Activated naive CD4-positive, alpha-beta T cell treated with anti-CD3 and anti-CD28 coated beads, Interleukin-2, amount 50 U/mL, for 72 hours (primary cell): ENCODE measurements at regions not wholly inside any gene's neighbourhood (a gene's known extent, or its start where the extent isn't known, plus 50 kb on each side); places are given as distances from the start of the nearest gene placed in this dataset.

Source experiments
- ATAC-seq, 2 donors: fragments of 150-1000 bp; cut with Tn5 transposase; 2 replicates each; pipeline ENCODE4 v1.10.0; 2021; ENCODE audit warnings: mild to moderate bottlenecking in 2 of 2, moderate library complexity in 2 of 2
- DNase-seq, 2 donors: peaks; one replicate each; pipeline ENCODE4 v3.0.0; 2021 to 2022; ENCODE audit warnings: low spot score in 2 of 2
- H3K27ac Mint-ChIP-seq, 2 donors: one replicate each; pipeline ENCODE4 v1.8.0; 2022; ENCODE audit warnings: mild to moderate bottlenecking in 2 of 2, mixed read lengths in 2 of 2
- H3K36me3 Mint-ChIP-seq, 2 donors: one replicate each; pipeline ENCODE4 v1.8.0; 2022; ENCODE audit warnings: mixed read lengths in 2 of 2
- H3K9me3 Mint-ChIP-seq, 2 donors: one replicate each; pipeline ENCODE4 v1.8.0; 2022; ENCODE audit warnings: mixed read lengths in 2 of 2

GRCh38 chr22:47686594-47687345 is 924.3 kb downstream of the TBC1D22A start:
- no peak for ATAC-seq
- Mint-ChIP-seq H3K36me3 (peaks cover 7% of the 10 kb centered on the region in 2 donors), H3K9me3 (peaks cover 13 to 20% of the 10 kb centered on the region in 2 donors), H3K27ac (no peak overlapping the region)
- DNase-seq = no peak

DNA sequence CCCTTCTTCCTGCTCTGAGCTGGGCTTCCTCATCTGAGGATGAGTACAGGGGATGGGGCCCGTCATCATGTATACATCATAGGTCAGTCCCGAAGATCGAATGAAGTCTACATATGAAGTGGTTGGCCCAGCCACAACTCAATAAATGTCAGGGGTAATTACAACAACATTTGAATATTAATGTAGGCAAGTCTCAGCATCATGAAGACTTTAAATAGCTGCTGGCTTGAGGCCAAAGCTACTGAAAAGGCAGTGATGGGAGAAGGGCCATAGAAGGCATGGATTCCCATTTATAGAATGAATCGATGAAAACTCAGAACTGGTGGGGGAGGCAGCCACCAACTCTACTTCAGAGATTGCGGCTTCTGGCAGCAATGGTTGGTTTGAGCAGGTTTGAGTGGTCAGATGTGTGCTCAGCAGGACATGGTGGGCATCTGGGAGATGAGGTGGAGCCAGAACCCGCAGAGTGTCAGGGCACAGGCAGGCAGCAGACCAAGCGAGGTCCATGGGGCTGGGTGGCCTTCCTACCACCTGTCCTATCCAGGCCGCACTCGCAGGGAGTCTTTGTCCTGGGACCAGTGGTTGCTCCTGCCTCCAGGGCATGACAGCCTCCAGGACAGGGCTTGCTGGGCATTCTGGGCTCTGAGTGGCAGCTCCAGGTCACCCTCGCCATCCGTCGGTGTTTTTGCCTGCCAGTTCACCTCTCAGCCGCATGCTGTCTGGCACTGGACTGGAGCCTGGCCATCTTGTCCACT is 919.1 kb downstream of the TBC1D22A start:
- Mint-ChIP-seq H3K9me3 (peaks cover 24 to 29% of the 10 kb centered on the region in 2 donors), H3K27ac (no peak overlapping the region), H3K36me3 (peaks cover 7% of the 10 kb centered on the region in 2 donors)
- no peak for ATAC-seq
- DNase-seq = no peak

- Mint-ChIP-seq H3K36me3 (peaks cover under 1 to 3% of the 10 kb centered on the region in 2 donors), H3K9me3 (peaks cover 8 to 20% of the 10 kb centered on the region in 2 donors), H3K27ac (no peak overlapping the region)
- no peak for ATAC-seq
- no peak for DNase-seq
These were observed 916.3 kb downstream of the TBC1D22A start for GRCh38 chr22:47678636-47679287.

DNA sequence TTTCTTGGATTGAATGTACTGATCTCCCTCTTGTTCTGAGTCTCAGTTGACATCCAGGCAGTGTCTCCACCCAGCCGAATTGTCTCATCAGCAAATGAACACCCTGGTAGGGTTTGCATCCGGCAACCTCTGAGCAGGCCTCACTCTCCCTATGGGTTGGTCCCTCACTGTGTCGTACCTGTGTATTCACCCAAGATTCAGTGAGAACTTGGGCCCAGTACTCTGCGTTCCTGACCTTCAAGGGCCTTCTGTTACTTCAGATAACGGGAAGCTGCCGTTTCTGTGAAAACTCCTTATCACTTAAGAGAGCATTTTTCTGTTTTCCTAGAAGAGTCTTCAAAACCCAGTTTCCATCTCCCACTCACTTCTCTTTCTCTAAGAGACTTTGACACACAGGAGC is 915.6 kb downstream of the TBC1D22A start:
- no peak for DNase-seq
- ATAC-seq = no peak
- Mint-ChIP-seq H3K9me3 (peaks cover 4 to 16% of the 10 kb centered on the region in 2 donors), H3K36me3 (no peaks in the 10 kb centered on the region), H3K27ac (no peak overlapping the region)

- no peaks in the 10 kb centered on the region for H3K36me3 Mint-ChIP-seq
- H3K9me3 Mint-ChIP-seq = peaks cover 4 to 16% of the 10 kb centered on the region in 2 donors
- no peak for ATAC-seq
- no peak for DNase-seq
- H3K27ac Mint-ChIP-seq = no peak overlapping the region
These were observed 914.2 kb downstream of the TBC1D22A start for GRCh38 chr22:47676685-47677084.

DNA sequence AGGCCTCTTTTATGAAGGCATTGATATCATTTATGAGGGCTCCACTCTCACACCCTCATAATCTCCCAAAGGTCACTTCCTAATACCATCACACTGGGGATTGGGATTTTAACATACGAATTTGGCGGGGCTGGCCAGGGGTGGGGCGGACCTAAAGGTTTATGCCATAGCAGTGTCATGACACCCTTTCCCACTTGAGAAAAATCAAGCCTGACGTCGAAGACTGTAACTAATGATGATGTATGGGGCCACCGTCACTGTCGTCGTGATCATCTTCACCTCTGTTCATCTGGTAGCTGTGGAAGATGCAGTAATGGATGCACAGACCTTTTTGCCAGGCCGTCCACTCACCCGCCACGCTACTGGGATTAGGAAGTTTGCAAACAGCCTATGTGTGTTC is 912.1 kb downstream of the TBC1D22A start:
- Mint-ChIP-seq H3K27ac (no peak overlapping the region), H3K9me3 (peaks cover 6 to 9% of the 10 kb centered on the region in 2 donors), H3K36me3 (no peaks in the 10 kb centered on the region)
- ATAC-seq (no peak), DNase-seq (no peak)

DNA sequence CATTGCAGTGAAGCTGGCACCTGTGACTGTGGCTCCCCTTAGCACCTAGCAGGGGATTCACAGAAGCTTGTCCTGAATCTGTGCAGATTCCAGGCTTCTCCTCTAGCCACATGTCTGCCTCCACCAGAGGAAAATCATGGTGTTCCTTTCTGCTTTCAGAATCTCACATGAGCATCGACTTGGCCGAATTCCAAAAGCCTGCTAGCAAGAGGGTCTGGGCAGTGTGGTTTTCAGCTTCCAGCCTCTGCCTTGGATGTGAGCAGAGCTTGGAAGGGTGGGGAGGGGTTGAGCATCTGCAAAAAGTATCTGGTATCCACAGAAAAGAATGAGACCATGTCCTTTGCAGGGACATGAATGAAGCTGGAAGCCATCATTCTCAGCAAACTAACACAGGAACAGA is 911.1 kb downstream of the TBC1D22A start:
- DNase-seq = no peak
- peaks cover 4 to 5% of the 10 kb centered on the region in 2 donors for H3K9me3 Mint-ChIP-seq
- H3K27ac Mint-ChIP-seq = no peak overlapping the region
- H3K36me3 Mint-ChIP-seq = no peaks in the 10 kb centered on the region
- ATAC-seq = no peak

GRCh38 chr22:47672526-47672925 is 910.1 kb downstream of the TBC1D22A start:
- DNase-seq (no peak), ATAC-seq (no peak)
- no peaks in the 10 kb centered on the region for H3K36me3 Mint-ChIP-seq
- H3K27ac Mint-ChIP-seq = no peak overlapping the region
- H3K9me3 Mint-ChIP-seq = peaks cover 4 to 5% of the 10 kb centered on the region in 2 donors

DNA sequence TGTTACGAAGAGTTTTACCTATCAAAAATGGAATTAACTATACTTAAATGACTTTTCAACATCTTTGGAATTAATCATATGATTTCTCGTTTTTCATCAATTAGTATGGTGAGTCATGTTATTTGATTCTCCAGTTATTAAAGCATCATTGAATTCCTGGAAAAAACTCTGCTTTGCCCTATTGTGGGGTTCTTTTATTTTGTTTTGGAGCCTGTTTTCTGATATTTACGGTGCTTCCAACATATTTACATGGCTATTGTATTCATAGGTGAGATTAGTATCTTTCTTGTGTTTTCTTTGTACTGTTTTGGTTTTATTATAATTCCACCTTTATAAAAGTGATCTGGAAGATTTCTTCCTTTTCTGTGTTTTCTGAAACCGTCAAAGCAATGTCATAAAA is 902.7 kb downstream of the TBC1D22A start:
- H3K36me3 Mint-ChIP-seq = peaks cover 0 to 4% of the 10 kb centered on the region in 2 donors
- DNase-seq = no peak

GRCh38 chr22:47663615-47664605 is 901.5 kb downstream of the TBC1D22A start:
- H3K27ac Mint-ChIP-seq = no peak overlapping the region
- peaks cover 0 to 4% of the 10 kb centered on the region in 2 donors for H3K36me3 Mint-ChIP-seq
- ATAC-seq (no peak), DNase-seq (no peak)
- peaks cover 8 to 12% of the 10 kb centered on the region in 2 donors for H3K9me3 Mint-ChIP-seq

More for the DNA sequence above, 902.7 kb downstream of the TBC1D22A start:
- Mint-ChIP-seq H3K9me3 (peaks cover 11 to 13% of the 10 kb centered on the region in 2 donors), H3K27ac (no peak overlapping the region)
- no peak for ATAC-seq

GRCh38 chr22:47659467-47660223 is 897.2 kb downstream of the TBC1D22A start:
- ATAC-seq = no peak
- Mint-ChIP-seq H3K27ac (no peak overlapping the region), H3K9me3 (peaks cover 8 to 12% of the 10 kb centered on the region in 2 donors), H3K36me3 (peaks cover 0 to 4% of the 10 kb centered on the region in 2 donors)
- no peak for DNase-seq

GRCh38 chr22:47658182-47658581 is 895.7 kb downstream of the TBC1D22A start:
- H3K36me3 Mint-ChIP-seq = no peaks in the 10 kb centered on the region
- H3K9me3 Mint-ChIP-seq = peaks cover 5 to 13% of the 10 kb centered on the region in 2 donors
- DNase-seq (no peak), ATAC-seq (no peak)
- H3K27ac Mint-ChIP-seq = no peak overlapping the region

- Mint-ChIP-seq H3K9me3 (peaks cover 5 to 21% of the 10 kb centered on the region in 2 donors), H3K27ac (no peak overlapping the region), H3K36me3 (peaks cover 0 to 5% of the 10 kb centered on the region in 2 donors)
- no peak for ATAC-seq
- no peak for DNase-seq
These were observed 894.8 kb downstream of the TBC1D22A start for GRCh38 chr22:47657224-47657623.

DNA sequence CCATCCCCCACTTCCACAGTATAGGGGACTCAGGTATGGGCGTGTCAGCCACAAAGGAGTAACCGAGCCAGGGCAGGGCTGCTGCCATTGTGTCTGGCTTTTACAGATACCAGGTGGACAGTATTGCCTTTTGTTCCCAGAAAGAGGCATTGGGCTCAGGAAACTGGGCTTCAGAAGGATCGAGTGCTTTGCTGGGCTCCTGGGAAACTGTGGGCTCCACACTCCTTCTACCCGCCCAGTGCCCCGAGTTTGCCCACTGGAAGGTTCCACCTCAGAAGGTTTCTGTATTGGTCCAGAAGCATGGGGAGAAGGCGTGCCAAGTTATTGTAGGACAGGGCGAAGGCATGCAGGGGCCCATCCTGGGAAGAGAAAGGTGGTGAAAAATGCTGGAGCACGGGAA is 894.4 kb downstream of the TBC1D22A start:
- ATAC-seq (no peak), DNase-seq (no peak)
- peaks cover 0 to 5% of the 10 kb centered on the region in 2 donors for H3K36me3 Mint-ChIP-seq
- H3K27ac Mint-ChIP-seq = no peak overlapping the region
- H3K9me3 Mint-ChIP-seq = peaks cover 5 to 21% of the 10 kb centered on the region in 2 donors

- Mint-ChIP-seq H3K9me3 (peaks cover 5 to 21% of the 10 kb centered on the region in 2 donors), H3K27ac (no peak overlapping the region), H3K36me3 (peaks cover 0 to 5% of the 10 kb centered on the region in 2 donors)
- ATAC-seq (no peak), DNase-seq (no peak)
These were observed 893.5 kb downstream of the TBC1D22A start for GRCh38 chr22:47655930-47656329.
